WTC11 (cell line): ENCODE measurements at regions not wholly inside any gene's neighbourhood (a gene's known extent, or its start where the extent isn't known, plus 50 kb on each side); places are given as distances from the start of the nearest gene placed in this dataset.

Experiments used
- ATAC-seq: fragments of 200-7000 bp; cut with Tn5 transposase; 2 replicates; pipeline ENCODE4 v1.10.0; 2021; ENCODE audit warnings: mild to moderate bottlenecking, moderate library complexity
- CTCF ChIA-PET: fragments of 300-600 bp; sonication (Branson Sonifier 250); formaldehyde crosslinking; loops from one replicate; lab custom pipeline; 2021; ENCODE audit warnings: antibody characterized with exemption; lab: Charles Lee
- POLR2A ChIA-PET: fragments of 350-600 bp; sonication (Branson Sonifier 250); formaldehyde crosslinking; loops from one replicate; lab custom pipeline; 2021; ENCODE audit warnings: antibody characterized with exemption; lab: Charles Lee
- DNase-seq: peaks from one replicate; pipeline ENCODE4 v3.0.0; 2021; ENCODE audit warnings: low spot score
- H3K27ac Mint-ChIP-seq: 2 replicates; pipeline ENCODE4 v1.8.0; 2021; ENCODE audit warnings: mixed read lengths
- H3K27me3 Mint-ChIP-seq: 2 replicates; pipeline ENCODE4 v1.8.0; 2021; ENCODE audit warnings: low read depth, mild to moderate bottlenecking, moderate library complexity, mixed read lengths
- H3K36me3 Mint-ChIP-seq: 2 replicates; pipeline ENCODE4 v1.8.0; 2021; ENCODE audit warnings: mixed read lengths
- H3K4me1 Mint-ChIP-seq: 2 replicates; pipeline ENCODE4 v1.8.0; 2022; ENCODE audit warnings: mixed read lengths
- H3K4me3 Mint-ChIP-seq: 2 replicates; pipeline ENCODE4 v1.8.0; 2021; ENCODE audit warnings: mild to moderate bottlenecking, moderate library complexity, mixed read lengths
- H3K9me3 Mint-ChIP-seq: 2 replicates; pipeline ENCODE4 v1.8.0; 2021; ENCODE audit warnings: mixed read lengths
- CREB1 ChIP-seq: sonication (generic); formaldehyde crosslinking; IDR thresholded peaks from 2 replicates; pipeline ENCODE4 v1.8.0; 2023; ENCODE audit warnings: mild to moderate bottlenecking, missing genetic modification reagents
- ETV6 ChIP-seq: sonication (generic); formaldehyde crosslinking; IDR thresholded peaks from 2 replicates; pipeline ENCODE4 v1.8.1; 2022; ENCODE audit warnings: mild to moderate bottlenecking, missing genetic modification reagents
- FOXJ3 ChIP-seq: sonication (generic); formaldehyde crosslinking; IDR thresholded peaks from 2 replicates; pipeline ENCODE4 v1.9.0; 2021; ENCODE audit warnings: missing genetic modification reagents, mild to moderate bottlenecking, borderline replicate concordance
- FOXP1 ChIP-seq: sonication (generic); formaldehyde crosslinking; IDR thresholded peaks from 2 replicates; pipeline ENCODE4 v1.8.0; 2022; ENCODE audit warnings: missing genetic modification reagents, mild to moderate bottlenecking, moderate library complexity, borderline replicate concordance
- JUN ChIP-seq: sonication (generic); formaldehyde crosslinking; IDR thresholded peaks from 2 replicates; pipeline ENCODE4 v1.8.0; 2023; ENCODE audit warnings: mild to moderate bottlenecking, missing genetic modification reagents
- MXD4 ChIP-seq: fragments of 250-450 bp; sonication (Bioruptor Pico); IDR thresholded peaks from 2 replicates; pipeline ENCODE4 v1.8.0; 2021; ENCODE audit warnings: mild to moderate bottlenecking, moderate library complexity, borderline replicate concordance
- OVOL2 ChIP-seq: fragments of 250-450 bp; sonication (Bioruptor Pico); IDR thresholded peaks from 2 replicates; pipeline ENCODE4 v1.9.0; 2021; ENCODE audit warnings: mild to moderate bottlenecking, borderline replicate concordance
- RELA ChIP-seq: sonication (generic); formaldehyde crosslinking; IDR thresholded peaks from 2 replicates; pipeline ENCODE4 v1.8.1; 2022; ENCODE audit warnings: missing genetic modification reagents, mild to moderate bottlenecking, borderline replicate concordance
- RORB ChIP-seq: fragments of 250-450 bp; sonication (Bioruptor Pico); IDR thresholded peaks from 2 replicates; pipeline ENCODE4 v1.9.0; 2021; ENCODE audit warnings: mild to moderate bottlenecking
- SMAD4 ChIP-seq: sonication (generic); formaldehyde crosslinking; IDR thresholded peaks from 2 replicates; pipeline ENCODE4 v1.8.0; 2022; ENCODE audit warnings: mild to moderate bottlenecking, missing genetic modification reagents
- SOX15 ChIP-seq: fragments of 250-450 bp; sonication (Bioruptor Pico); IDR thresholded peaks from 2 replicates; pipeline ENCODE4 v1.9.0; 2021; ENCODE audit warnings: mild to moderate bottlenecking
- STAT6 ChIP-seq: sonication (generic); formaldehyde crosslinking; conservative IDR thresholded peaks from 2 replicates; pipeline ENCODE4 v1.8.1; 2023; ENCODE audit warnings: mild to moderate bottlenecking, low read depth, missing genetic modification reagents, moderate library complexity
- ZNF423 ChIP-seq: fragments of 250-450 bp; sonication (Bioruptor Pico); IDR thresholded peaks from 2 replicates; pipeline ENCODE4 v2.1.2; 2022; ENCODE audit warnings: mild to moderate bottlenecking, moderate library complexity
- ZNF671 ChIP-seq: fragments of 250-450 bp; sonication (Bioruptor Pico); IDR thresholded peaks from 2 replicates; pipeline ENCODE4 v1.8.0; 2021; ENCODE audit warnings: mild to moderate bottlenecking
- TF ChIP-seq, protein P1 (sequence below): sonication (generic); formaldehyde crosslinking; IDR thresholded peaks from 2 replicates; pipeline ENCODE4 v1.8.1; 2022; ENCODE audit warnings: mild to moderate bottlenecking, moderate library complexity, missing genetic modification reagents
- TF ChIP-seq, protein P2 (sequence below): fragments of 250-450 bp; sonication (Bioruptor Pico); IDR thresholded peaks from 2 replicates; pipeline ENCODE4 v1.9.0; 2021; ENCODE audit warnings: mild to moderate bottlenecking
- TF ChIP-seq, protein P3 (sequence below): sonication (generic); formaldehyde crosslinking; IDR thresholded peaks from 2 replicates; pipeline ENCODE4 v1.8.1; 2023; ENCODE audit warnings: mild to moderate bottlenecking, missing genetic modification reagents, moderate library complexity

DNA sequence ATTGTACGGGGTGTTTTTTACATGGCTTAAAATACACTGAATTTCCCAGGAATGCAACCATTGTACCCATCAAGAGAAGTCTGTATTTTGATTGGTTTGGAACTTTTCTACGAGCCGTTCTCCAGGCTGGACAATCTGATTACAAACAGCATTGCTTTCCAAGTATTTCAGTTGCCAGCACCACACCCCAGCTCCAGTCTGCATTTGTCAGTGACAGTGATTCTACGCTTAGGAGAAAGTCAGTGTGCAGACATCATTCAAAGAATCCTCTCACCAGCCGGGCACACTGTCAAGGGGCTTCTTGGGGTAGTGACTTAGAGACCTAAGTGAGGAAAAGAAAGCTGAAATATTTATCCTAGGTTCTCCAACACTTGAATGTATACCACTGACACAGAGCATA, 194.1 kb downstream of the ANAPC1 start (continued):
- no peak for TF ChIP-seq OVOL2
- no peak for TF ChIP-seq STAT6
- TF ChIP-seq CREB1 (CRISPR knock-in tag): no peak
- no peak for TF ChIP-seq FOXJ3 (CRISPR knock-in tag)
- no peak for TF ChIP-seq ETV6
- TF ChIP-seq, protein P1, sequence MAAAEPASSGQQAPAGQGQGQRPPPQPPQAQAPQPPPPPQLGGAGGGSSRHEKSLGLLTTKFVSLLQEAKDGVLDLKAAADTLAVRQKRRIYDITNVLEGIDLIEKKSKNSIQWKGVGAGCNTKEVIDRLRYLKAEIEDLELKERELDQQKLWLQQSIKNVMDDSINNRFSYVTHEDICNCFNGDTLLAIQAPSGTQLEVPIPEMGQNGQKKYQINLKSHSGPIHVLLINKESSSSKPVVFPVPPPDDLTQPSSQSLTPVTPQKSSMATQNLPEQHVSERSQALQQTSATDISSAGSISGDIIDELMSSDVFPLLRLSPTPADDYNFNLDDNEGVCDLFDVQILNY (CRISPR knock-in tag): no peak

GRCh38 chr2:111691164-111691875, 192.7 kb downstream of the ANAPC1 start:
- DNase-seq: no peak
- TF ChIP-seq FOXP1 (CRISPR knock-in tag): no peak
- no peak for TF ChIP-seq RORB (CRISPR knock-in tag)
- no peaks in the 10 kb centered on the region for H3K27me3 Mint-ChIP-seq
- POLR2A ChIA-PET: no interaction called here
- CTCF ChIA-PET: interaction anchor here (0.6 to 1.4 kb wide), 3 partner anchors 13 to 38 kb away, joined by 3 to 4 read pairs (median 3); no protein-coding TSS in a partner anchor
- peaks cover 8% of the 10 kb centered on the region for H3K36me3 Mint-ChIP-seq
- H3K4me1 Mint-ChIP-seq: no peaks in the 10 kb centered on the region
- H3K9me3 Mint-ChIP-seq: peaks cover 15% of the 10 kb centered on the region
- no peak for ATAC-seq
- no peak overlapping the region for H3K27ac Mint-ChIP-seq
- H3K4me3 Mint-ChIP-seq: no peak overlapping the region

GRCh38 chr2:111692311-111692710, 191.7 kb downstream of the ANAPC1 start:
- DNase-seq (no peak), ATAC-seq (no peak; the same call in 1 of the 2 replicates)
- CTCF ChIA-PET: interaction anchor here (1.0 to 1.4 kb wide), 3 partner anchors 14 to 39 kb away, joined by 3 to 4 read pairs (median 3); no protein-coding TSS in a partner anchor
- no peak overlapping the region for H3K4me3 Mint-ChIP-seq
- H3K36me3 Mint-ChIP-seq: peaks cover 8% of the 10 kb centered on the region
- H3K9me3 Mint-ChIP-seq: peaks cover 13% of the 10 kb centered on the region
- no peaks in the 10 kb centered on the region for H3K4me1 Mint-ChIP-seq
- TF ChIP-seq SOX15 (CRISPR knock-in tag): no peak
- no peak for TF ChIP-seq RELA
- TF ChIP-seq SMAD4 (CRISPR knock-in tag): no peak
- TF ChIP-seq, protein P2, sequence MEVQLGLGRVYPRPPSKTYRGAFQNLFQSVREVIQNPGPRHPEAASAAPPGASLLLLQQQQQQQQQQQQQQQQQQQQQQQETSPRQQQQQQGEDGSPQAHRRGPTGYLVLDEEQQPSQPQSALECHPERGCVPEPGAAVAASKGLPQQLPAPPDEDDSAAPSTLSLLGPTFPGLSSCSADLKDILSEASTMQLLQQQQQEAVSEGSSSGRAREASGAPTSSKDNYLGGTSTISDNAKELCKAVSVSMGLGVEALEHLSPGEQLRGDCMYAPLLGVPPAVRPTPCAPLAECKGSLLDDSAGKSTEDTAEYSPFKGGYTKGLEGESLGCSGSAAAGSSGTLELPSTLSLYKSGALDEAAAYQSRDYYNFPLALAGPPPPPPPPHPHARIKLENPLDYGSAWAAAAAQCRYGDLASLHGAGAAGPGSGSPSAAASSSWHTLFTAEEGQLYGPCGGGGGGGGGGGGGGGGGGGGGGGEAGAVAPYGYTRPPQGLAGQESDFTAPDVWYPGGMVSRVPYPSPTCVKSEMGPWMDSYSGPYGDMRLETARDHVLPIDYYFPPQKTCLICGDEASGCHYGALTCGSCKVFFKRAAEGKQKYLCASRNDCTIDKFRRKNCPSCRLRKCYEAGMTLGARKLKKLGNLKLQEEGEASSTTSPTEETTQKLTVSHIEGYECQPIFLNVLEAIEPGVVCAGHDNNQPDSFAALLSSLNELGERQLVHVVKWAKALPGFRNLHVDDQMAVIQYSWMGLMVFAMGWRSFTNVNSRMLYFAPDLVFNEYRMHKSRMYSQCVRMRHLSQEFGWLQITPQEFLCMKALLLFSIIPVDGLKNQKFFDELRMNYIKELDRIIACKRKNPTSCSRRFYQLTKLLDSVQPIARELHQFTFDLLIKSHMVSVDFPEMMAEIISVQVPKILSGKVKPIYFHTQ (CRISPR knock-in tag): no peak
- TF ChIP-seq, protein P3, sequence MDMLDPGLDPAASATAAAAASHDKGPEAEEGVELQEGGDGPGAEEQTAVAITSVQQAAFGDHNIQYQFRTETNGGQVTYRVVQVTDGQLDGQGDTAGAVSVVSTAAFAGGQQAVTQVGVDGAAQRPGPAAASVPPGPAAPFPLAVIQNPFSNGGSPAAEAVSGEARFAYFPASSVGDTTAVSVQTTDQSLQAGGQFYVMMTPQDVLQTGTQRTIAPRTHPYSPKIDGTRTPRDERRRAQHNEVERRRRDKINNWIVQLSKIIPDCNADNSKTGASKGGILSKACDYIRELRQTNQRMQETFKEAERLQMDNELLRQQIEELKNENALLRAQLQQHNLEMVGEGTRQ (CRISPR knock-in tag): no peak
- no peak for TF ChIP-seq MXD4 (CRISPR knock-in tag)
- TF ChIP-seq ZNF671 (CRISPR knock-in tag): no peak
- TF ChIP-seq OVOL2: no peak
- no peak for TF ChIP-seq JUN (CRISPR knock-in tag)
- TF ChIP-seq ZNF423: no peak
- TF ChIP-seq, protein P1 (CRISPR knock-in tag): no peak
- no peaks in the 10 kb centered on the region for H3K27me3 Mint-ChIP-seq
- POLR2A ChIA-PET: no interaction called here
- no peak overlapping the region for H3K27ac Mint-ChIP-seq
